PC-9 (cell line): ENCODE measurements at regions not wholly inside any gene's neighbourhood (a gene's known extent, or its start where the extent isn't known, plus 50 kb on each side); places are given as distances from the start of the nearest gene placed in this dataset.

Experiments used
- BruUV-seq: library from RNA; stranded (reverse); fragments of 400-500 nt; replicated peaks from 2 replicates; lab custom pipeline; 2021; lab: Mats Ljungman, UMichigan
- CTCF ChIA-PET: fragments of 300-600 bp; sonication (Branson Sonifier 250); formaldehyde crosslinking; loops from one replicate; lab custom pipeline; 2022; ENCODE audit warnings: antibody characterized with exemption; lab: Charles Lee
- POLR2A ChIA-PET: fragments of 300-600 bp; sonication (Branson Sonifier 250); formaldehyde crosslinking; loops from one replicate; lab custom pipeline; 2022; ENCODE audit warnings: antibody characterized with exemption; ENCODE audit not compliant: unreplicated experiment; lab: Charles Lee
- DNase-seq, 2 experiments: peaks; one replicate each; pipeline versions ENCODE4 v3.0.0 to v3.0.0-alpha.2; 2015 to 2022; ENCODE audit warnings: mixed read lengths in 1 of 2
- H2AFZ ChIP-seq: fragments of 200-600 bp; sonication (generic); 2 replicates; pipeline ENCODE4 v1.8.1; 2017; ENCODE audit warnings: antibody characterized with exemption
- H3F3A ChIP-seq: fragments of 200-600 bp; sonication (generic); 2 replicates; pipeline ENCODE4 v1.8.1; 2017; ENCODE audit warnings: antibody characterized with exemption, mild to moderate bottlenecking, low read depth; ENCODE audit not compliant: insufficient read depth
- H3K27ac ChIP-seq: fragments of 200-600 bp; sonication (generic); 2 replicates; pipeline ENCODE4 v1.6.1; 2016; ENCODE audit warnings: mixed run types
- H3K27me3 ChIP-seq: fragments of 200-600 bp; sonication (generic); 2 replicates; pipeline ENCODE4 v1.6.1; 2016; ENCODE audit warnings: low read depth, mixed run types; ENCODE audit not compliant: insufficient read depth
- H3K36me3 ChIP-seq: fragments of 200-600 bp; sonication (generic); 2 replicates; pipeline ENCODE4 v1.6.1; 2016; ENCODE audit warnings: low read depth, mixed run types
- H3K4me1 ChIP-seq: fragments of 200-600 bp; sonication (generic); replicated peaks from 2 replicates; pipeline ENCODE4 v1.6.1; 2016; ENCODE audit warnings: mixed run types; ENCODE audit not compliant: insufficient read depth
- H3K4me2 ChIP-seq: fragments of 200-600 bp; sonication (generic); 2 replicates; pipeline ENCODE4 v1.6.1; 2017; ENCODE audit warnings: mixed run types
- H3K4me3 ChIP-seq: fragments of 200-600 bp; sonication (generic); 2 replicates; pipeline ENCODE4 v1.6.1; 2016; ENCODE audit warnings: mixed run types
- H3K79me2 ChIP-seq: fragments of 200-600 bp; sonication (generic); 2 replicates; pipeline ENCODE4 v1.6.1; 2017; ENCODE audit warnings: low read depth, mixed run types
- H3K9me2 ChIP-seq: fragments of 200-600 bp; sonication (generic); 2 replicates; pipeline ENCODE4 v1.8.1; 2017; ENCODE audit warnings: mild to moderate bottlenecking; ENCODE audit not compliant: insufficient read depth
- H3K9me3 ChIP-seq: fragments of 200-600 bp; sonication (generic); 2 replicates; pipeline ENCODE4 v1.8.1; 2016; ENCODE audit warnings: low read depth; ENCODE audit not compliant: insufficient read depth
- H4K20me1 ChIP-seq: fragments of 200-600 bp; sonication (generic); 2 replicates; pipeline ENCODE4 v1.8.1; 2017; ENCODE audit not compliant: insufficient read depth
- CTCF ChIP-seq: fragments of 200-600 bp; sonication (generic); conservative IDR thresholded peaks from 2 replicates; pipeline ENCODE4 v1.6.1; 2017; ENCODE audit warnings: mixed run types, antibody characterized with exemption, mild to moderate bottlenecking, moderate library complexity
- EZH2 ChIP-seq: fragments of 200-600 bp; sonication (generic); IDR thresholded peaks from 2 replicates; pipeline ENCODE4 v1.8.0; 2017; ENCODE audit warnings: antibody characterized with exemption, low read depth
- intact Hi-C: fragments of 100-400 bp; cut with micrococcal nuclease; formaldehyde crosslinking; loops from one replicate; pipeline ENCODE4 v1.10.0; 2022; ENCODE audit not compliant: unreplicated experiment

- H2AFZ ChIP-seq = no peak overlapping the region
- CTCF ChIA-PET = no interaction called here
- POLR2A ChIA-PET = no interaction called here
- H3K4me1 ChIP-seq = no peaks in the 10 kb centered on the region
- H3K27ac ChIP-seq = no peak overlapping the region
- H3K36me3 ChIP-seq = no peaks in the 10 kb centered on the region
- BruUV-seq = no TSS peak
- H3K4me3 ChIP-seq = no peak overlapping the region
- no peak overlapping the region for H3K4me2 ChIP-seq
- intact Hi-C loops = no loop called here
- no peaks in the 10 kb centered on the region for H3K79me2 ChIP-seq
- no peaks in the 10 kb centered on the region for H3K9me3 ChIP-seq
- DNase-seq = no peak
- TF ChIP-seq EZH2 (no peak), CTCF (no peak)
- no peaks in the 10 kb centered on the region for H3F3A ChIP-seq
- no peaks in the 10 kb centered on the region for H3K27me3 ChIP-seq
- H3K9me2 ChIP-seq = no peaks in the 10 kb centered on the region
- no peaks in the 10 kb centered on the region for H4K20me1 ChIP-seq
Measured at GRCh38 chr18:44170208-44170880, 510.3 kb upstream of the SETBP1 start.

- H3K9me2 ChIP-seq = no peaks in the 10 kb centered on the region
- H3K27ac ChIP-seq = no peak overlapping the region
- H3K79me2 ChIP-seq = no peaks in the 10 kb centered on the region
- no peak for TF ChIP-seq EZH2
- no peak for TF ChIP-seq CTCF
- ChIA-PET POLR2A (no interaction called here), CTCF (no interaction called here)
- no peak overlapping the region for H2AFZ ChIP-seq
- no peaks in the 10 kb centered on the region for H3K27me3 ChIP-seq
- H3K4me3 ChIP-seq = no peak overlapping the region
- no peak for DNase-seq
- H3F3A ChIP-seq = no peaks in the 10 kb centered on the region
- intact Hi-C loops = no loop called here
- H3K4me2 ChIP-seq = no peak overlapping the region
- H4K20me1 ChIP-seq = no peaks in the 10 kb centered on the region
- no peaks in the 10 kb centered on the region for H3K9me3 ChIP-seq
- H3K36me3 ChIP-seq = no peaks in the 10 kb centered on the region
- no TSS peak for BruUV-seq
- no peaks in the 10 kb centered on the region for H3K4me1 ChIP-seq
Measured at GRCh38 chr18:44171301-44171700, 509.4 kb upstream of the SETBP1 start.

- H3K27me3 ChIP-seq = no peaks in the 10 kb centered on the region
- CTCF ChIA-PET = no interaction called here
Measured at GRCh38 chr18:44175891-44176290, 504.8 kb upstream of the SETBP1 start.

More at GRCh38 chr18:44175891-44176290, 504.8 kb upstream of the SETBP1 start:
- intact Hi-C loops = no loop called here
- POLR2A ChIA-PET = no interaction called here
- H3K27ac ChIP-seq = no peak overlapping the region
- no peak overlapping the region for H3K4me3 ChIP-seq
- no peaks in the 10 kb centered on the region for H3K79me2 ChIP-seq
- H3K36me3 ChIP-seq = no peaks in the 10 kb centered on the region
- no peak overlapping the region for H3K4me2 ChIP-seq
- H3F3A ChIP-seq = no peaks in the 10 kb centered on the region
- no TSS peak for BruUV-seq
- H4K20me1 ChIP-seq = no peaks in the 10 kb centered on the region
- H3K9me2 ChIP-seq = no peaks in the 10 kb centered on the region
- H3K9me3 ChIP-seq = no peaks in the 10 kb centered on the region
- TF ChIP-seq CTCF (no peak), EZH2 (no peak)
- no peak for DNase-seq
- H2AFZ ChIP-seq = no peak overlapping the region
- H3K4me1 ChIP-seq = no peaks in the 10 kb centered on the region
